ENCODE measurements at regions not wholly inside any gene's neighbourhood (a gene's known extent, or its start where the extent isn't known, plus 50 kb on each side); places are given as distances from the start of the nearest gene placed in this dataset.

- H3K27me3 ChIP-seq (ENCODE audit: control insufficient read depth, insufficient read depth, low read length): no peaks in the 10 kb centered on the region
- H3K36me3 ChIP-seq (ENCODE audit: control insufficient read depth, insufficient read depth, low read length): no peaks in the 10 kb centered on the region
- H4K20me1 ChIP-seq (ENCODE audit: control insufficient read depth, extremely low read depth, insufficient read depth, low read length): no peaks in the 10 kb centered on the region
- no peak overlapping the region for H2AFZ ChIP-seq (ENCODE audit: low read length)
- H3K4me2 ChIP-seq (ENCODE audit: extremely low read depth, insufficient read depth, low read length): no peak overlapping the region
- no peak overlapping the region for H3K4me3 ChIP-seq (replicated peaks in 1 of 4; ENCODE audit: control extremely low read depth in 1 of 4, insufficient read depth in 1 of 4, low read depth in 3 of 4, low read length in 4 of 4)
- no peaks in the 10 kb centered on the region for H3K4me1 ChIP-seq (ENCODE audit: control insufficient read depth, extremely low read depth, insufficient read depth, low read length)
- TF ChIP-seq CTCF (conservative IDR thresholded peaks at IDR 0.05 in 1 of 2, IDR thresholded peaks at IDR 0.05 in 1 of 2; ENCODE audit: low read depth in 1 of 2, low read length in 2 of 2) (no peak), EZH2 (IDR thresholded peaks at IDR 0.05; ENCODE audit: low read length, missing control alignments) (no peak)
- H3K9me3 ChIP-seq (ENCODE audit: control insufficient read depth, insufficient read depth, low read depth, low read length): no peaks in the 10 kb centered on the region
- no peak overlapping the region for H3K9ac ChIP-seq (ENCODE audit: insufficient read depth, low read length)
- H3K79me2 ChIP-seq (ENCODE audit: control insufficient read depth, insufficient read depth, low read length): no peaks in the 10 kb centered on the region
- DNase-seq (ENCODE audit: low read depth in 2 of 2): no peak
- no peak overlapping the region for H3K27ac ChIP-seq (ENCODE audit: insufficient read depth, low read length)
Measured at GRCh38 chr12:115243933-115244628, 560.1 kb upstream of the TBX3 start.

GRCh38 chr12:115240251-115240650 lies 556.3 kb upstream of the TBX3 start:
- TF ChIP-seq EZH2 (IDR thresholded peaks at IDR 0.05; ENCODE audit: low read length, missing control alignments) (no peak), CTCF (conservative IDR thresholded peaks at IDR 0.05 in 1 of 2, IDR thresholded peaks at IDR 0.05 in 1 of 2; ENCODE audit: low read depth in 1 of 2, low read length in 2 of 2) (no peak)
- Histone ChIP-seq H2AFZ (ENCODE audit: low read length) (no peak overlapping the region), H3K27me3 (ENCODE audit: control insufficient read depth, insufficient read depth, low read length) (no peaks in the 10 kb centered on the region), H4K20me1 (ENCODE audit: control insufficient read depth, extremely low read depth, insufficient read depth, low read length) (no peaks in the 10 kb centered on the region), H3K79me2 (ENCODE audit: control insufficient read depth, insufficient read depth, low read length) (no peaks in the 10 kb centered on the region), H3K27ac (ENCODE audit: insufficient read depth, low read length) (no peak overlapping the region), H3K9ac (ENCODE audit: insufficient read depth, low read length) (no peak overlapping the region), H3K4me2 (ENCODE audit: extremely low read depth, insufficient read depth, low read length) (no peak overlapping the region), H3K9me3 (ENCODE audit: control insufficient read depth, insufficient read depth, low read depth, low read length) (no peaks in the 10 kb centered on the region), H3K36me3 (ENCODE audit: control insufficient read depth, insufficient read depth, low read length) (no peaks in the 10 kb centered on the region), H3K4me1 (ENCODE audit: control insufficient read depth, extremely low read depth, insufficient read depth, low read length) (no peaks in the 10 kb centered on the region), H3K4me3 (replicated peaks in 1 of 4; ENCODE audit: control extremely low read depth in 1 of 4, insufficient read depth in 1 of 4, low read depth in 3 of 4, low read length in 4 of 4) (no peak overlapping the region)
- no peak for DNase-seq (ENCODE audit: low read depth in 2 of 2)

- H3K36me3 ChIP-seq (ENCODE audit: control insufficient read depth, insufficient read depth, low read length): no peaks in the 10 kb centered on the region
- TF ChIP-seq CTCF (conservative IDR thresholded peaks at IDR 0.05 in 1 of 2, IDR thresholded peaks at IDR 0.05 in 1 of 2; ENCODE audit: low read depth in 1 of 2, low read length in 2 of 2) (no peak), EZH2 (IDR thresholded peaks at IDR 0.05; ENCODE audit: low read length, missing control alignments) (no peak)
- DNase-seq (ENCODE audit: low read depth in 2 of 2): no peak
- H2AFZ ChIP-seq (ENCODE audit: low read length): no peak overlapping the region
- no peaks in the 10 kb centered on the region for H3K79me2 ChIP-seq (ENCODE audit: control insufficient read depth, insufficient read depth, low read length)
- no peaks in the 10 kb centered on the region for H3K4me1 ChIP-seq (ENCODE audit: control insufficient read depth, extremely low read depth, insufficient read depth, low read length)
- no peaks in the 10 kb centered on the region for H3K27me3 ChIP-seq (ENCODE audit: control insufficient read depth, insufficient read depth, low read length)
- H3K9ac ChIP-seq (ENCODE audit: insufficient read depth, low read length): no peak overlapping the region
- no peaks in the 10 kb centered on the region for H3K9me3 ChIP-seq (ENCODE audit: control insufficient read depth, insufficient read depth, low read depth, low read length)
- no peak overlapping the region for H3K4me2 ChIP-seq (ENCODE audit: extremely low read depth, insufficient read depth, low read length)
- H3K27ac ChIP-seq (ENCODE audit: insufficient read depth, low read length): no peak overlapping the region
- H4K20me1 ChIP-seq (ENCODE audit: control insufficient read depth, extremely low read depth, insufficient read depth, low read length): no peaks in the 10 kb centered on the region
- no peak overlapping the region for H3K4me3 ChIP-seq (replicated peaks in 1 of 4; ENCODE audit: control extremely low read depth in 1 of 4, insufficient read depth in 1 of 4, low read depth in 3 of 4, low read length in 4 of 4)
Measured at GRCh38 chr12:115235880-115236279, 551.9 kb upstream of the TBX3 start.

All from fibroblast of lung (primary cell).